SU-DHL-6 (cell line): ENCODE measurements at regions not wholly inside any gene's neighbourhood (a gene's known extent, or its start where the extent isn't known, plus 50 kb on each side); places are given as distances from the start of the nearest gene placed in this dataset.

Source experiments
- H2AFZ ChIP-seq: fragments of 200-600 bp; sonication (generic); 2 replicates; pipeline ENCODE4 v1.6.1; 2014; ENCODE audit warnings: low read depth, mild to moderate bottlenecking, moderate library complexity, mixed read lengths, antibody characterized with exemption, low read length; ENCODE audit not compliant: severe bottlenecking
- H3F3A ChIP-seq: fragments of 200-600 bp; shearing (Covaris generic); 2 replicates; pipeline ENCODE4 v1.6.0; 2016; ENCODE audit warnings: antibody characterized with exemption, mild to moderate bottlenecking; ENCODE audit not compliant: insufficient read depth
- H3K27ac ChIP-seq: fragments of 200-600 bp; sonication (generic); 2 replicates; pipeline ENCODE4 v1.5.1; 2016; ENCODE audit warnings: low read depth, mild to moderate bottlenecking, low read length, moderate library complexity, mixed read lengths
- H3K27me3 ChIP-seq: fragments of 200-600 bp; sonication (generic), shearing (Covaris generic); 2 replicates; pipeline ENCODE4 v1.6.0; 2014; ENCODE audit warnings: mild to moderate bottlenecking, low read length
- H3K36me3 ChIP-seq: fragments of 200-600 bp; sonication (generic); 2 replicates; pipeline ENCODE4 v1.6.1; 2014; ENCODE audit warnings: mild to moderate bottlenecking, low read length, mixed read lengths
- H3K4me2 ChIP-seq: fragments of 300-600, 200-600 bp; shearing (Covaris generic), sonication (generic); 2 replicates; pipeline ENCODE4 v1.6.0; 2014; ENCODE audit warnings: low read length, low read depth, mild to moderate bottlenecking; ENCODE audit not compliant: poor library complexity, severe bottlenecking
- H3K4me3 ChIP-seq: fragments of 200-600 bp; sonication (generic); 2 replicates; pipeline ENCODE4 v1.5.1; 2014; ENCODE audit warnings: antibody characterized with exemption, low read length, mild to moderate bottlenecking, mixed read lengths; ENCODE audit not compliant: insufficient read depth, poor library complexity, severe bottlenecking
- H3K79me2 ChIP-seq: fragments of 200-600 bp; sonication (generic); 2 replicates; pipeline ENCODE4 v1.6.1; 2014; ENCODE audit warnings: mild to moderate bottlenecking, low read length, moderate library complexity; ENCODE audit not compliant: insufficient read depth
- H3K9ac ChIP-seq: fragments of 200-600 bp; sonication (generic); 2 replicates; pipeline ENCODE4 v1.7.0; 2014; ENCODE audit warnings: mild to moderate bottlenecking, low read length
- H3K9me2 ChIP-seq: fragments of 200-600 bp; sonication (generic); replicated peaks from 2 replicates; pipeline ENCODE4 v1.6.1; 2014; ENCODE audit warnings: low read length; ENCODE audit not compliant: insufficient read depth
- H3K9me3 ChIP-seq: fragments of 200-600 bp; sonication (generic); 2 replicates; pipeline ENCODE4 v1.6.1; 2014; ENCODE audit warnings: low read length, mixed read lengths; ENCODE audit not compliant: insufficient read depth
- H4K20me1 ChIP-seq: fragments of 200-600 bp; sonication (generic); 2 replicates; pipeline ENCODE4 v1.6.1; 2014; ENCODE audit warnings: low read depth, mild to moderate bottlenecking, antibody characterized with exemption, low read length, moderate library complexity, mixed read lengths
- CTCF ChIP-seq: fragments of 200-600 bp; sonication (generic); IDR thresholded peaks from one replicate; pipeline ENCODE4 v1.5.1; 2017; ENCODE audit warnings: antibody characterized with exemption, mild to moderate bottlenecking, low read length, moderate library complexity; ENCODE audit not compliant: insufficient read depth, poor library complexity, severe bottlenecking
- EZH2phosphoT487 ChIP-seq: fragments of 200-600 bp; sonication (generic), shearing (Covaris generic); conservative IDR thresholded peaks from 2 replicates; pipeline ENCODE4 v1.6.1; 2018; ENCODE audit warnings: mild to moderate bottlenecking, antibody characterized with exemption, low read length, moderate library complexity, mixed read lengths

DNA sequence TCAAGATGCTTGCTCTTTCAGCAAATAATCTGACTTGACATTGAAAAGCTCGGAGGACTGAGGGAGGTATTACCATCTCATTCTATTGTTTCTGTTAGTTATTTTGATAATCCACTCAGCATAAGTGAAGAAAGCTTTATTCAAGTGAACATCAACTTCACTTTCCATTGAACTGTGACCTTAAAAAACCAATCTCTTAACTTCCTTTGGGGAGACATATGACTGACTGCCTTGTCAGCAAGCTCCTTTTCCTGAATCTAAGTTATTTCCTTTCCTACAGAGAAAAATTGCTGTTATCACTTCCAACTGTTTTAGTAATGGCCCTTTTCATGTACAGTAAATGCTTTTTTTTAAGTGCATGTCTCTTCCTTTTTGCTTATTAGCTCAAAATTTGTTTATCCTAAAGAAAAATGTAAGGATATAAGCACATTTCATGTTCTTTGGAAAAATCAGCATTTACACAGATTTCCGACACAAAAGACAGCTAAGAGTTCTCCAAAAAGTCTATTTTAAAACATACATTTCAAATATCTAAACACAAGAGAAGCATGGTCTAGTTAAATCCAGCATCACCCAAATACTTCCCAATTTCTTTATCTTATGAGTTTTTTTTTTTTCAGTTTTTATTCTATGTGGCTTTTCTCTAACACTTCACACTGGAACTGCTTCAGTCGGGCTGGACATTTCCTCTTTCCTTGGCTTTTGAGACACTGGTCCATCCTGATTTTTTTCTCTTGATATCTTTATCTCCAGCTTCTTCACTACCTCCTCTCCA lies 117.9 kb upstream of the DAB2 start:
- H3K79me2 ChIP-seq = no peaks in the 10 kb centered on the region
- no peak overlapping the region for H3K4me3 ChIP-seq
- no peaks in the 10 kb centered on the region for H3K27me3 ChIP-seq
- H2AFZ ChIP-seq = no peak overlapping the region
- no peak overlapping the region for H3K27ac ChIP-seq
- no peaks in the 10 kb centered on the region for H3K36me3 ChIP-seq
- no peaks in the 10 kb centered on the region for H3F3A ChIP-seq
- H3K9me3 ChIP-seq = no peaks in the 10 kb centered on the region
- no peaks in the 10 kb centered on the region for H4K20me1 ChIP-seq
- TF ChIP-seq EZH2phosphoT487 (no peak), CTCF (no peak)
- H3K4me2 ChIP-seq = no peak overlapping the region
- no peaks in the 10 kb centered on the region for H3K9me2 ChIP-seq
- H3K9ac ChIP-seq = no peak overlapping the region

DNA sequence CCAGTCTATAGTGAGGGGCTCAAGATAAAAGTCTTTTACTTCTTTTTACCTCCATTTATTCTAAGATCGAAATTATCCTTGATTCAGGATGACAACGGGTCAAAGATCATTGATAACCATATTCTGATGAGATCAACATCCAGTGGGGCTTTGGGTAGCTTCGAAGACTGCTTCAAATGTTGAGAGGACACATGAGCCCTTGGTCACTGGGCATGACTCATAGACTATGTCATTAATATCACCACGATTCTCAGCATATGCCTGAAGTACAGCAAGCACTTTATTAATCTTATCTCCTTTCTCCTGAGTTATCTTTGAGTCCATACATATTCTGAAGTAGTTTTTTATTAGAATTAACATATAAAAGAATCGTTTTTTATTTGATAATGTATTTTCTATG lies 117.1 kb upstream of the DAB2 start:
- Histone ChIP-seq H3F3A (no peaks in the 10 kb centered on the region), H2AFZ (no peak overlapping the region), H3K9me2 (no peaks in the 10 kb centered on the region), H4K20me1 (no peaks in the 10 kb centered on the region), H3K27ac (no peak overlapping the region), H3K9ac (no peak overlapping the region), H3K36me3 (no peaks in the 10 kb centered on the region), H3K79me2 (no peaks in the 10 kb centered on the region), H3K9me3 (no peaks in the 10 kb centered on the region), H3K27me3 (no peaks in the 10 kb centered on the region), H3K4me3 (no peak overlapping the region), H3K4me2 (no peak overlapping the region)
- TF ChIP-seq CTCF (no peak), EZH2phosphoT487 (no peak)

DNA sequence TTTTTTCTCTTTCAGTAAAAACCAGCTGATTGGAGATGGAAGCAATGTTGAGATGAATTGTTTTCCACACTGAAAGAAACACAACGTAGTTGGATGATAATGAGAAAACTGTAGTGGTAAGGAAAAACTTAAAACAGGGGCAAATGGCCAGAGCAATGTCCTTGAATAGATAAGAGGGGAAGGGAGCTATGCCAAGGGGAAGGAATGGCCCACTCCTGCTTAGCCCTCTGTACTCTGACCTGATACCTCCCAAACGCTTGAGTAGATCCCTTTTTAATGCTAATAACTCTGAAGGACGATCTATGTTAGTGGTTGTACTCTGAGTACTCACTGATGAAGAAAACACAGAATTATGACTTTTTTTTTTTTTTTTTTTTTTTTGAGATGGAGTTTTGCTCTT lies 114.7 kb upstream of the DAB2 start:
- Histone ChIP-seq H3K4me2 (no peak overlapping the region), H3K79me2 (no peaks in the 10 kb centered on the region), H3K4me3 (no peak overlapping the region), H4K20me1 (no peaks in the 10 kb centered on the region), H3K27ac (no peak overlapping the region), H2AFZ (no peak overlapping the region), H3K9ac (no peak overlapping the region), H3K27me3 (no peaks in the 10 kb centered on the region), H3K36me3 (no peaks in the 10 kb centered on the region), H3K9me3 (no peaks in the 10 kb centered on the region), H3K9me2 (no peaks in the 10 kb centered on the region), H3F3A (no peaks in the 10 kb centered on the region)
- TF ChIP-seq EZH2phosphoT487 = no peak
- TF ChIP-seq CTCF = no peak
